NCI-H2196 treated with DMSO at 0.1 percent for 48 hours (cell line): ENCODE measurements at regions not wholly inside any gene's neighbourhood (a gene's known extent, or its start where the extent isn't known, plus 50 kb on each side); places are given as distances from the start of the nearest gene placed in this dataset.

Experiments
- DNase-seq: peaks from one replicate; lab custom pipeline; 2025; ENCODE audit not compliant: unreplicated experiment; lab: John Stamatoyannopoulos, UW

- DNase-seq: no peak
Measured at GRCh38 chr6:44062771-44063560, 64.3 kb downstream of the MRPL14 start.

- DNase-seq: no peak
Measured at GRCh38 chr6:44062105-44062770, 65.0 kb downstream of the MRPL14 start.

DNA sequence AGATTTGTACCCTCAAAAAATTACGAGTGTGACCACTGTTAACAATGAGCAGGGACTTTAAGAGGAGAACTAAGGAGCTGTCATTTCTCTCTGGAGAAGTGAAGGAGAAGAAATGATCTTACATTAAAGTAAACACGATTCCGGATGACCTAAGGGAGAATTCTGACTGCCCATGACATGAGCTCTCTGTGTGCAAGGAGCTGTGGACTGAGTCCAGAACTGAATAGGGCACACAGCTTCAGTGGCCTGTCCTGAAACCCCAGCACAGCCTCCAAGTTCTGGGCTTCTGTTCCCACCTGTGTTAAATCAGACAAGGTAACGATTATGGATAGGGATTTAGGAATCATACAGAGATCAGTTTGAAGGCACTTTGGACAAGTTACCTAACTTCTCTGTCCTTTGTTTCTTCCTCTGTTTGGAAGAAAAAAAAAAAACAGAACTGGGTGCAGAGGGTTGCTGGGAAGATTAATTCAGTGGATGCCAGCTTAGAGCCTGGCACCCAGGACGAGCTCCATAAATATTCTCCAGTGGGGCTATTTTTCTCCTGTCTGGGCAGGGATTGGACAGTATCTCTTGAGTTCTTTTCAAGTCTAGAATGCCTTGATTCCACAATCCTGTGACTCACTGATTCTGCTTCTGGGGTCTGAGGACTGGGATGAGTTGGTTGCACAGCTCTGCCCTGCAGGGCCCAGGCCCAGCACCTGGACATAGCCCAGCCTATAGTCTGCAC lies 65.7 kb downstream of the MRPL14 start:
- DNase-seq: no peak

DNA sequence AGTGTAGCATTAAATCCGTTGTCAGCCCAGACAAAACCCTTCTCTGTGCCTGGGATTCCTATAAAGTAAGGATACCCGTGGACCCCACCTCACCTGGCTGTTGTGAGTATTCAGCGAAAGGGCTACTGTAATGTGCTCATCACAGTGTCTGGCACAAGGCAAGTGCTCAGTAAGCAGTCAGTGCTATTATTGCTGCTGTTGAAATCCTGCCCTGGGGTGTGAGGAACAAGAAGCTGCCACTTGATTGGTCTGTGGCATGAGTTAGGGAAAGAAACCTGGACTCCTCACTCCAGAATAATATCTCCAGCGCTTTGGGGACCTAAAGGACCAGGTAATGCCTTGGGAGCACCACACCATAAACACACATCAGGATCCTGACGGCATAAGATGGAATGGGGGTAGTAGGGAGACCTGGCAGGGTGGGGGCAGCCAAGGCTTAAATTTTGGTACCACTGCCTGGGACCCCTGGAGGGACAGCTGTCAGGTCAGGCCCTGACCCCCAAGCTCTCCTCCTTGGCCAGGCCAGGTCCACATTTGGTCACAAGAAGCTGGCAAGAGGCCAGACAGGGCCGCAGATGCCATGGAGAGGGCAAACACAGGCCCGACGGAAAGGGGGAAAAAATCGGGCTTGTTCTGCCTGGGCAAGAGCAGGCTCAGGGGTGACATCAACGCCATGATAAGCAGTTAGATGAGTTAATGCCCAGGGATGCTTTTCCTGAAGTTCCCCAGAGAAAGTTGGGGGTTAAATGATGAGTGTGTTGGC lies 66.5 kb downstream of the MRPL14 start:
- DNase-seq: no peak

DNA sequence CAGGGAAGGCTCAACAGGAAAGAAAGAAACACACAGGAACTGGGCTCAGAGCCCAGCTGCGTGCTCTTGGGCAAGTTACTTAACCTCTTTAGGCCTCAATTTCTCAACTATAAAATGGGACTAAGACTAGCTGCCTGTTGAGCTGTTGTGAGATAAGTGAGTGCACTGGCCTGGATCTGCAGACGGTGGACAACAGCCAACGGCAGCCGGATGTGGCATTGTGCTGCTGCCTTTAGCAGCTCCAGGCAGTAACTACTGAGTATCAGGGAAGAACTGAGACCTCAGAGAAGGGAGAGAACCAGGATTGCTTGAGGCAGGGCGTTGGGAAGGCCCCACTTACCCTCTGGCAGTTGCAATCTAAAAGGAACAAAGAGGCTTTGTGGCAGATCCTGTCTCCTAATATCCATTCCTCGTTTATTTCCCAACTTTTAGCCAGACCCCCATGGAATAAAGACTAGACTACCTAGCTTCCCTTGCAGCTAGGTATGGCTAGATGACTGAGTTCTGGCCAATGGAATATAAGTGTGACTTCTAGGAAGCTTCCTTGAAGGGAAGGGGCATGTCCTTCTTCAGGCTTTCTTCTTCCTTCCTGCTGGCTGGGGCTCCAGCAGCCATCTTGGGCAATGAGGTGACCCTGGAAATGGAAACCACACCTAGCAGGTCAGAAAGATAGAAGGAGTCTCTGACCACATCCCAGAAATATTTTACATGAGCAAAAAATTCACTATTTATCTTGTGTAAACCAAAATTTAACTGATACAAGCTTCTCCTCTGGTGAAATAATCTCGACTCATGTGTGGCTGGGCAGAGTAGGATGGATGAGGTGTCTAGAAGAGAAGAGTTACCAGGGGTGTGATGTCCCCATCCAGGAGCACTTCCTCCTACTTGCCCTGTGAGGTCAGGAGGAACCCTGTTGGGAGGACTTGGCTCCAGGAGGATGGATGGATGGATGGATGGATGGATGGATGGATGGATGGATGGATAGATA lies 67.6 kb downstream of the MRPL14 start:
- DNase-seq: no peak

DNA sequence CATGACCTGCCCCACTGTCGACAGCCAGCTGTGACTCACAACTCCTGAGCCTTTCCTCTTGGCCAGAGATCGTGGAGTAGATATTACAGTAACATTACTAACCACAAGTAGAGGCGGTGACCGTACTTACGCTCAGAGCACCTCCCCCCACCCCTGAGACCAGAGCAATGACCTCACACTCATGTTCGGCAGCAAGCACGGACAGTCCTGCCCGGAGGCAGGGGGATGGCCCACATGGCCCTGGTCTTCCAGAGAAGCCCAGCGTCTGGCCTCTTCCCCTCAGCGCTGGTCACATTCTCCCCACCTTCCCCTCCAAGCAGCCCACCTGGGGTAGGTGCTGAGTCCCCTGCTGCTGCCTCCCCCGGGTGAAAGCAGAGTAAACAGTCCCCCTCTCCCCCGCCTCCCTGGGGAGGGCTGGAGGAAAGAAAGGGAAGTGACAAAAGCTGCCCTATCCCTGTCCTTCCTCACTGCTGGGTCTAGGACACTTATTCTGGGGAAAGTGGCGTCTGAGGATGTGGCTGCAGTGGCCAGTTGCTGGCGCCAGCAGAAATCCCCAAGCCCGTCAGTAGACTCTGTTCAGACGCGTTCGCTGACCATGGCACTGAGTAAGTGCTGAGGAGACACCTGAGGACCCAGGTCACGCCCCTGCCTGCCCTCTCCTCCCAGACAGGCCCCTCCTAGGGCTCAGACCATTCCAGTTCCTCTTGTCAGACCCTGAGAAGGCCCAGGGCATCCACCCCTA lies 68.5 kb downstream of the MRPL14 start:
- no peak for DNase-seq

GRCh38 chr6:44057931-44058616 lies 69.2 kb downstream of the MRPL14 start:
- no peak for DNase-seq

DNA sequence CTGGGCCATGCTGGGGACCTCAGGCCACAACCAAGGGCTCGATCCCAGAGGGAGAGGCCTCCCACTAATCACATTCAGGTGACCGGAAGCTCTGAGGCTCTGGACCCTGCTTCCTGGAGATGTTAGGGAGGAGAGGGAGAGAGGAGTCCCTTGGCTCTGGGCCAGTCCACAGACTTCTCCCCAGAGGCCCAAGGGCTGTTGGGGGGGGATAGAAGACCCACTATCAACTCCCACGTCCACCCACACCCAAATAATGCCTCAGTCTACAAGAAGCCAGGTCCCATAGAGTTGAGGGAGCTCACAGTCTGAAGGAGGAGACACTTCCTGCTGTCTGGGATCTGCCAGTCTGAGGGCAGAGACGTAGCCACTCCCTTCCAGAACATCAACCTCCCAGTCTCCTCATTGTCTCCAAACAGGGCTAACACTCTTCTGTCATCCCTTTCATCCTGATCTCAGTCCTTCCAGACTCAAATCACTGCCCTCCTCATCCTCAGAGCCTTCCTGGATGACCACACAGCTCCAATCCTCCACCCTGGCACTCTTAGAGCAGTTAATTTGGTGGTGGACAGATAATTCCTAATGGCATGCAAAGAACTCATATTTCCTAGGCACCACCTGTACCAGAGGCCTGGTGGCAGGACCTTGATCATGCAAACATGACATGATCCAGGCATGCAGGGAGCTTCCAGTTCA lies 69.9 kb downstream of the MRPL14 start:
- DNase-seq: no peak

DNA sequence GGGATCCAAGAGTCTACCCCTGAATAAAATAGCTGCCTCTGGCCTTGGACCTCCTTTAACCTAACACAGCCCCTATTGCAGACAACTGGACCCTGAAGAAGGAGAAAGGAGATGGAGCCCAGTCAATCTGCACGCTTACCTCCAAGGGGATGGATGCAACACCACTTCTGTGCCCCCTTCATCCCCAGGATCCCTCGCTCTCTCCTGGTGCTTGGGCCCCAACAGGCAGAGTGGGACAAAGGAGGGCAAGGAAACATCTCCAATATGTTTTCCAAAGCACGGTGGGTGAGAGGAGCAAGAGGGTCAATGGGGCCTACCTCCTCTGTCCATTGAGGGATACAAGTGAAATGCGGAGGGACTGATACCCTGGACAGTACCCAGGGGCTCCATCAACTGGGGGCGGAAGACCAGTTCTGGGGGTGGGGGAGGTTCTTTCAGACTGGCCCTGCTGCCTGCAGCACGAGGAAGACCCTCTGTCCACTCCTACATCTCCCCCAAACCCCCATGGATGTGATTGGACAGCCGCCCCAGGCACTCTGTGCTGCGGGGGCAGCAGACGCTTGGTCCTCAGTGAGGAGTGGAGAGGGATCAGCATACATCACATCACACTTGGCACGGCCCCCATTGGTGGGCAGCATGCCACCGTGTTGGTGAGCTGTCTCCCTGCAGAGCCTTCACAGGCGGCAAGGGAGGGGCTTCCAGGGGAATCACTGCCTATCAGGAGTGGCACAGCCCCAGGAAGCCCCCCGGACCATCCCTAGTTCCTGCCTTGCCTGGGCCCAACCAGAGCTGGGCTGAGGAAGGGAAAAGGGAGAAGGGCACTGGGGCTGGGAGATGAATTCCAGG lies 70.6 kb downstream of the MRPL14 start:
- no peak for DNase-seq

DNA sequence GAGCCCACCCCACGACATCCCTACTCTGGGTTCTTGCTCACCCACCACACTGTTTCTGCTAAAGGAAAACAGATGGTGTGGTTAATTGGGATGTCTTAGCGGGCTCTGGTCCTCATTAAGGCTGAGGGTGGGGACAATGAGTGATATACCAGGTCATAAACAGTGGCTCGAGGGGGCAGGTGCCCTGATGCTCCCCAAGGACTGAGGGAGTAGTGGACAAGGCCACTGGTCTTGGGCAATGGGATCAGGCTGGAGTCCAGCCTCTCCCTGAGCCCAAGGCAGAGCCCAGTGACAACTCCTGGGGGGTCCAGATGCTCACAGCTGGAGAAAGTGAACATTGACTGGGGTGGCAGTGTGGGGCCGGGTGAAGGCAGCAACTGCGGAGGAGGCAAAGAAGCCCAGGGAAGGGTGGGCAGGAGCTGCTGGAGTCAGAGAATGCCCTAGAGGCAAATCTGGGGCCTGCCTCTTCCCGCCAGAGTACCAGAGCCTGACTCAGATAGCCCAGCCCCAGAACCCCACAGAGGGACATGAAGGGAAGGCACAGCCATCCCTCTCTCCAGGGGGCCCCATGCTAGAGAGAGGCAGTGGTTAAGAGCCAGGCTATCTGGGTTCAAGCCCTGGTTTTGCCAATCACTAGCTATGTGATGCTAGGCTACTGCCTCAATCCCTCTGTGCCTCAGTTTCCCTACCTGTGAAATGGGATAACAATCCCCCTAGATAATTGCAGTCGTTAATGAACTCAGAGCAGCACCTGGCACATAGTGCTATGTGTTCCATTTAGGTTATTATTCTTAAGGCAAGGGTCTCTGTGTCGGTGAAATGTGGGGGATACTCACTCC lies 72.3 kb downstream of the MRPL14 start:
- DNase-seq: no peak

DNA sequence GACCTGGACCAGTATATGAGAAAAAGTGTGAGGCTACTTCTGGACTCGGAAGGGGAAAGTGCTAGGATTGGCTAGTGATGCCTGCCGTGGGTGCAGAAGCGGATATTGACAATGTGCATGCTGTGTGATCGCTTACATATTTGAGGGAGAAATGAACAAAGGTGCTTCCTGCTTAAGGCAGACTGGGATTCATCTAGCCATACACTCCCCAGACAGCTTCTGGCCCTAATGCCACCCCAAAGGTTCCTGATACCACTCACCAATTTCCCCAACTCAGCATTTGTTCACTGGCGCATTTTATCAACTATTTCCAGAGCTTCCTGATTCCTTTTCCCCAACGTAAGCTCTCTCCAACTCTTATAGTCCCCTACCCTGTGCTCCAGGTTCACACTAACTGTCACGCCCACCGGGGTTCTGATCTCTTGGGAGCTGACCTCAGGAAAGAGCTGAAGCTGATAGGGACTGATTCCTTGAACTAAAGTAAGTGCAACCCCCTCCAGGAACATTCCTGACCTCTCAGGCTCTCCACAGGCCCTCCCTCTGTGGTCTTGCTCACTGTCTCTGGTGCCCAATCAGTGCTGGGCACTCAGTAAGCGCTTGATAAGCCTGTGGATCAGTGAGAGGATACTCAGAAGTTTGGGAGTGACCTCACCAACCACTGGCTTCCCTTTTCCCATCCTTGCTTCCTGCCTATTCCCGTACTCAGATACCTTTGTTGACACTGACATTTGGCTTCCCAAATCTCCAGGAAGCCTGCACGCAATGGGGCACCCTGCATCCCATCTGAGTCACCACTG lies 73.3 kb downstream of the MRPL14 start:
- no peak for DNase-seq

- no peak for DNase-seq
Measured at GRCh38 chr6:44053106-44053756, 74.0 kb downstream of the MRPL14 start.

DNA sequence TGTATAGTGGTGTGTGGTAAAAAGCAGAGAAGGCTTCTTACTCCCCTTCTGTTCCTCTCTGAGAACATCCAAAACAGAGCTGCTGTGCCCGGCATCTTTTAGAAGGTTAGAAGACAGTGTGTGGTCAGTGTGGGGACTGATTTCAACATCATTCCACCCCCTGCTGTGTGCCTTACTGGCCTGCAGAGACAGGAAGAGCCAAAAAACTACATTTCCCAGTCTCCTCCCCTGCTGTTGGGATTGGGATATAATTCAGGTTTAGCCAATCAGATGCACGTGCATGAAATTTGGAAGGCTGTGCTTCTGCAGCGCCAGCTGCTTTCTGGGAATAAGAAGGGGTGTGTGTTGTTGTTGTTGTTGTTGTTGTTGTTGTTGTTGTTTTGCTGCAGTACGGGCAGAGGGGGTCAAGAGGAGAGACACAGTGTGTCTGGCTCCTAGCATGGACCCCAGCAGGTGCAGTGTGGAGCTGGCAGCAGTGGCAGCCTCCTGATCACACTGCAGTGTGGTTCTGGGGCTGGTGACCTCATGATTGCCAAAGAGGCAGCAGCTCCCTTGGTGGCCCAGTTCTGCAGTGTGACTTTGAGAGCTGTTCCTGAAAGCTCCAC lies 74.7 kb downstream of the MRPL14 start:
- no peak for DNase-seq

GRCh38 chr6:44051515-44051914 lies 75.7 kb downstream of the MRPL14 start:
- no peak for DNase-seq
